ENCODE measurements at regions not wholly inside any gene's neighbourhood (a gene's known extent, or its start where the extent isn't known, plus 50 kb on each side); places are given as distances from the start of the nearest gene placed in this dataset.

DNA sequence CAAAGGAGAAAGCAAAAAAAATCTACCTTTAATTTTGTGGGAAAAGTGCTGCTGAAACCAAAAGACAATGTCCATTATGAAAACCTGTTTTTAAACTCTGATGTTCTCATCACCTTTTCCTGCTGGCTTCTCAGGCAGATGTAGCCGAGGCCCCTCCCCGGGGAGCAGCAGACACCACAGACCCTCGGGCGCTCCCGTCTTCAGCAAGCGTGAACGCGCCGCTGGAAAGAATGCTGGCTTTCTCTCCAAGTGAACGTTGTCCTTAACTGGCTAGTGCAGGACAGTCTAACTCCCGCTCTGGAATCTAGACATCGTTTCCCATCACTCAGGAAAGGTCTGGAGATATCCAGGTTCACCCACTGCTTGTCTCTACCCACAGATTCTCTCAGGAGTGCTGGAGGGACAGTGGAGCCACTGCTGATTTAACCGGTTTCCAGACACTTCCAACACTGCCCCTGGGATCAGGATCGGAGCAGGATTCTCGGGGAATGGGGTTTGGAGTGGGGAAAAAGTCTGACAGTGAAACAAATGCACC, 211.2 kb downstream of the RBFOX3 start:
- no peak for TF ChIP-seq EZH2 (IDR thresholded peaks at IDR 0.05; ENCODE audit: borderline replicate concordance, low read depth, low read length, severe bottlenecking)
- TF ChIP-seq, protein P1, sequence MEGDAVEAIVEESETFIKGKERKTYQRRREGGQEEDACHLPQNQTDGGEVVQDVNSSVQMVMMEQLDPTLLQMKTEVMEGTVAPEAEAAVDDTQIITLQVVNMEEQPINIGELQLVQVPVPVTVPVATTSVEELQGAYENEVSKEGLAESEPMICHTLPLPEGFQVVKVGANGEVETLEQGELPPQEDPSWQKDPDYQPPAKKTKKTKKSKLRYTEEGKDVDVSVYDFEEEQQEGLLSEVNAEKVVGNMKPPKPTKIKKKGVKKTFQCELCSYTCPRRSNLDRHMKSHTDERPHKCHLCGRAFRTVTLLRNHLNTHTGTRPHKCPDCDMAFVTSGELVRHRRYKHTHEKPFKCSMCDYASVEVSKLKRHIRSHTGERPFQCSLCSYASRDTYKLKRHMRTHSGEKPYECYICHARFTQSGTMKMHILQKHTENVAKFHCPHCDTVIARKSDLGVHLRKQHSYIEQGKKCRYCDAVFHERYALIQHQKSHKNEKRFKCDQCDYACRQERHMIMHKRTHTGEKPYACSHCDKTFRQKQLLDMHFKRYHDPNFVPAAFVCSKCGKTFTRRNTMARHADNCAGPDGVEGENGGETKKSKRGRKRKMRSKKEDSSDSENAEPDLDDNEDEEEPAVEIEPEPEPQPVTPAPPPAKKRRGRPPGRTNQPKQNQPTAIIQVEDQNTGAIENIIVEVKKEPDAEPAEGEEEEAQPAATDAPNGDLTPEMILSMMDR (IDR thresholded peaks at IDR 0.05; ENCODE audit: borderline replicate concordance, extremely low read depth, low read length, poor library complexity, severe bottlenecking), result no peak
- H3K4me1 ChIP-seq (ENCODE audit: insufficient read depth, low read length), result peaks cover 5% of the 10 kb centered on the region

DNA sequence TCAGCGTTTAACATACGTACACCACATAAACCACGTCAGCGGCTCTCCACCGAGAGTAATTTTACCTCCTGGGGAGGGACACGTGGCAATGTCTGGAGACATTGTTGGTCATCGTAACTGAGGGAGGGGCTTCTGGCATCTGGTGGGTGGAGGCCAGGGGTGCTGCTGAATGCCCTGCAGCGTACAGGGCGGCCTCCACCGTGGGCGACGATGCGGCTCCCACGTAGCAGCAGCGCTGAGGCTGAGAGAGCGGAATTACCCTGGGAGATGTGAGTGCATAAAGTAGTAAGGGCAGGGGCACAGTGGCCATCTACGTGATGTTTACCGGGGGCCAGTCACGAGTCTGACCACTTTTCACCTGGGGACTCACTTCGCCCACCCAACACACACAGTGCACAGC, 212.4 kb downstream of the RBFOX3 start:
- TF ChIP-seq EZH2 (IDR thresholded peaks at IDR 0.05; ENCODE audit: borderline replicate concordance, low read depth, low read length, severe bottlenecking), result no peak
- TF ChIP-seq, protein P1 (IDR thresholded peaks at IDR 0.05; ENCODE audit: borderline replicate concordance, extremely low read depth, low read length, poor library complexity, severe bottlenecking), result no peak
- Histone ChIP-seq H3K79me2 (ENCODE audit: insufficient read depth, low read length) (no peaks in the 10 kb centered on the region), H3K27me3 (ENCODE audit: insufficient read depth, low read length, poor library complexity) (peaks cover 12% of the 10 kb centered on the region), H2AFZ (ENCODE audit: low read depth, low read length) (no peak overlapping the region), H4K20me1 (ENCODE audit: insufficient read depth, low read length) (peaks cover 20% of the 10 kb centered on the region; the same call in 1 of the 2 replicates), H3K9ac (ENCODE audit: low read depth, low read length) (no peak overlapping the region), H3K27ac (ENCODE audit: low read length) (no peak overlapping the region), H3K4me1 (ENCODE audit: insufficient read depth, low read length) (peaks cover 5% of the 10 kb centered on the region), H3K4me3 (ENCODE audit: low read depth in 1 of 2, low read length in 2 of 2) (no peak overlapping the region), H3K9me3 (ENCODE audit: insufficient read depth, low read length, severe bottlenecking) (no peaks in the 10 kb centered on the region), H3K36me3 (ENCODE audit: insufficient read depth, low read length) (no peaks in the 10 kb centered on the region), H3K4me2 (ENCODE audit: insufficient read depth, low read length) (no peak overlapping the region)
- DNase-seq, result no peak
- ATAC-seq (ENCODE audit: insufficient read depth, low read depth), result no peak

More for the DNA sequence above, 211.2 kb downstream of the RBFOX3 start:
- Histone ChIP-seq H3K27me3 (ENCODE audit: insufficient read depth, low read length, poor library complexity) (peaks cover 12% of the 10 kb centered on the region), H2AFZ (ENCODE audit: low read depth, low read length) (no peak overlapping the region), H3K36me3 (ENCODE audit: insufficient read depth, low read length) (no peaks in the 10 kb centered on the region), H3K9ac (ENCODE audit: low read depth, low read length) (no peak overlapping the region), H3K4me2 (ENCODE audit: insufficient read depth, low read length) (no peak overlapping the region), H3K79me2 (ENCODE audit: insufficient read depth, low read length) (no peaks in the 10 kb centered on the region), H4K20me1 (ENCODE audit: insufficient read depth, low read length) (peaks cover 14% of the 10 kb centered on the region; the same call in 1 of the 2 replicates), H3K27ac (ENCODE audit: low read length) (no peak overlapping the region), H3K4me3 (ENCODE audit: low read depth in 1 of 2, low read length in 2 of 2) (no peak overlapping the region), H3K9me3 (ENCODE audit: insufficient read depth, low read length, severe bottlenecking) (no peaks in the 10 kb centered on the region)
- DNase-seq (no peak), ATAC-seq (ENCODE audit: insufficient read depth, low read depth) (no peak)

DNA sequence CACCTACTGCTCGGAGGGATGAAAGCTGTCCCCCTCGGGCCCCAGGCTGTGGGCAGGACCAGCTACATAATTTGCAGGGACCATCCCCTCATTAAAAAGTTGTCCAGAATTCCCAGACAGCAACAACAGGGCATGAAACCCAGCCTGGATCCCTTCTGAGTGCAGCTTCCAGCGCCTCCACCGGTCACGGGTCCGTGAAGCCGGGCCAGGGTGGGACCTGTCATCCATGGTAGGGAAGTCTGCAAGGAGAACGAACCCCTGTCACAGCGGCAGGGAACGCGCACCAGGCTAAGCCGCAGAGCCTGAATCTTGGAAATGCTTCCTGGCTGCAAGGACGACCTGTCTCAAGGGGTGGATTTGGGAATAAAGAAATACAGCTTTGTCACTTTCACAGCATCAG, 214.2 kb downstream of the RBFOX3 start:
- H3K9me3 ChIP-seq (ENCODE audit: insufficient read depth, low read length, severe bottlenecking), result no peaks in the 10 kb centered on the region
- DNase-seq (no peak), ATAC-seq (ENCODE audit: insufficient read depth, low read depth) (no peak)
- H3K27me3 ChIP-seq (ENCODE audit: insufficient read depth, low read length, poor library complexity), result peaks cover 21% of the 10 kb centered on the region
- peaks cover 27% of the 10 kb centered on the region for H4K20me1 ChIP-seq (ENCODE audit: insufficient read depth, low read length)
- H3K9ac ChIP-seq (ENCODE audit: low read depth, low read length), result no peak overlapping the region
- H3K4me2 ChIP-seq (ENCODE audit: insufficient read depth, low read length), result no peak overlapping the region
- no peak overlapping the region for H3K4me3 ChIP-seq (ENCODE audit: low read depth in 1 of 2, low read length in 2 of 2)
- H3K36me3 ChIP-seq (ENCODE audit: insufficient read depth, low read length), result no peaks in the 10 kb centered on the region
- TF ChIP-seq, protein P1 (IDR thresholded peaks at IDR 0.05; ENCODE audit: borderline replicate concordance, extremely low read depth, low read length, poor library complexity, severe bottlenecking), result no peak
- no peak for TF ChIP-seq EZH2 (IDR thresholded peaks at IDR 0.05; ENCODE audit: borderline replicate concordance, low read depth, low read length, severe bottlenecking)
- H3K27ac ChIP-seq (ENCODE audit: low read length), result no peak overlapping the region
- H2AFZ ChIP-seq (ENCODE audit: low read depth, low read length), result no peak overlapping the region
- H3K79me2 ChIP-seq (ENCODE audit: insufficient read depth, low read length), result no peaks in the 10 kb centered on the region
- peaks cover 5% of the 10 kb centered on the region for H3K4me1 ChIP-seq (ENCODE audit: insufficient read depth, low read length)

Measured in DND-41 (cell line).